Kidney epithelial cell (primary cell): ENCODE measurements at regions not wholly inside any gene's neighbourhood (a gene's known extent, or its start where the extent isn't known, plus 50 kb on each side); places are given as distances from the start of the nearest gene placed in this dataset.

ENCODE experiments used
- DNase-seq: peaks from one replicate; pipeline ENCODE4 v3.0.0-alpha.2; 2010; ENCODE audit warnings: low read depth
- H3K27me3 ChIP-seq: 2 replicates; pipeline ENCODE4 v1.6.0; 2011; ENCODE audit warnings: low read length; ENCODE audit not compliant: control insufficient read depth, insufficient read depth
- H3K36me3 ChIP-seq: 2 replicates; pipeline ENCODE4 v1.5.1; 2011; ENCODE audit warnings: low read length; ENCODE audit not compliant: control insufficient read depth, insufficient read depth
- H3K4me3 ChIP-seq: 2 replicates; pipeline ENCODE4 v1.5.1; 2011; ENCODE audit warnings: low read depth, mild to moderate bottlenecking, control low read depth, low read length
- CTCF ChIP-seq: IDR thresholded peaks from 2 replicates; pipeline ENCODE4 v1.5.1; 2011; ENCODE audit warnings: mild to moderate bottlenecking, moderate library complexity, low read length, control low read depth, inconsistent platforms; ENCODE audit not compliant: insufficient read depth, poor library complexity, severe bottlenecking

GRCh38 chr9:111176511-111176910 is 138.2 kb upstream of the LPAR1 start:
- H3K4me3 ChIP-seq, result no peak overlapping the region
- no peak for TF ChIP-seq CTCF
- H3K27me3 ChIP-seq, result no peaks in the 10 kb centered on the region
- no peak for DNase-seq
- H3K36me3 ChIP-seq, result no peaks in the 10 kb centered on the region

GRCh38 chr9:111175350-111175749 is 137.1 kb upstream of the LPAR1 start:
- TF ChIP-seq CTCF, result no peak
- Histone ChIP-seq H3K4me3 (no peak overlapping the region), H3K36me3 (no peaks in the 10 kb centered on the region), H3K27me3 (no peaks in the 10 kb centered on the region)
- DNase-seq, result no peak

GRCh38 chr9:111167341-111167740 is 129.1 kb upstream of the LPAR1 start:
- TF ChIP-seq CTCF, result no peak
- no peak for DNase-seq
- Histone ChIP-seq H3K27me3 (no peaks in the 10 kb centered on the region), H3K36me3 (no peaks in the 10 kb centered on the region), H3K4me3 (no peak overlapping the region)

DNA sequence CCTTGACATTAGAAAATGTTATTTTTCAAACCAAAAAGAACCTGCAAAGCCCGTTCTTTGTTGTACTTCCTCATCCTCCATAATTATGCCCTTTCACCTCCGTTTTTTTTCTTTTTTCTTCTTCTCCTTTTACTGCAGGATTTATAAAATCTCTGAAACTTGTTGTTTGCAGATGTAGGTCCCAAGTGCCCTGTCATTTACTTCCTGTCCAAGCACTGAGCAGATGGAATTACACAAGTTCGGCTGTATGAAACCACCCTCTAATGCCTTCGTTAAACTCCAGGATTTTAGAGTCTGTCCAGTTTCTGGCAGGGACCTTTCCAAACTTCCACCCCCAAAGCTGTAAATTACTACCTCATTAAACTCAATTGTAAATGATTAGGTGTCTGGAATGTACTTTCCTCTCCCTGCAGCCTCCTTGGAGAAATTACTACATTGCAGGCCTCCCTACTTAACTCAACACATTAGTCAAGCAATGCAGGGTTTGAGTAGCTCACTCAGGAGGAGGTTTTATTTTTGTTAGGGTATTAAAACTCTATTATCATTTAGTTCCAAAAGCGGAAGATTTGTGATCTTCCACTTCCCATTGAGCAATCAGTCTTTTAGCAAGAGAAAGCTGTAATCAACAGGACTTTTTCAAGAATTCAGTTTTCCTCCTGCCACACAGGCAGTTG is 125.6 kb upstream of the LPAR1 start:
- H3K36me3 ChIP-seq, result no peaks in the 10 kb centered on the region
- H3K27me3 ChIP-seq, result no peaks in the 10 kb centered on the region
- H3K4me3 ChIP-seq, result no peak overlapping the region
- TF ChIP-seq CTCF, result no peak
- DNase-seq, result peak; percentile 45

DNA sequence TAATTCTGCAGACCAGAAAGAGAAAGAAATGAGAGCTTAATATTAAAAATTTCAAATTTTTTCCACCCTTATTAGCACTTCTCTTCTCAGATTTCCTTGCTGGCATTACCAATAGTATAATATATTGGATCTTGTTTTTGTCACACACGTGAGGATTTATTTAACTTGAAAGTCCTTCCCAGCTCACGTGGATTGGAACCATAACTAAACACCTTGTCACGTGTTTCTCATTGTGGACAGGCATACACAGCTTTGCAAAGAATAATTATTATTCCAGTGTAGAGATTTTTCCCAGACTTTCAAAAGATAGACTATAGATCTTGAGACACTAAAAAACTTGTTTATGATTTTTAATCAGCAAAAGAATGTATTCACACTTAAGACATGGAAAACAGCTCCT is 123.8 kb upstream of the LPAR1 start:
- H3K36me3 ChIP-seq, result no peaks in the 10 kb centered on the region
- no peak for DNase-seq
- H3K4me3 ChIP-seq, result no peak overlapping the region
- H3K27me3 ChIP-seq, result no peaks in the 10 kb centered on the region
- TF ChIP-seq CTCF, result no peak

- no peaks in the 10 kb centered on the region for H3K36me3 ChIP-seq
- H3K4me3 ChIP-seq, result no peak overlapping the region
- no peaks in the 10 kb centered on the region for H3K27me3 ChIP-seq
- peak; percentile 65 for DNase-seq
- no peak for TF ChIP-seq CTCF
Observed at GRCh38 chr9:111161015-111161415, 122.7 kb upstream of the LPAR1 start.
